ENCODE measurements at regions not wholly inside any gene's neighbourhood (a gene's known extent, or its start where the extent isn't known, plus 50 kb on each side); places are given as distances from the start of the nearest gene placed in this dataset.

DNA sequence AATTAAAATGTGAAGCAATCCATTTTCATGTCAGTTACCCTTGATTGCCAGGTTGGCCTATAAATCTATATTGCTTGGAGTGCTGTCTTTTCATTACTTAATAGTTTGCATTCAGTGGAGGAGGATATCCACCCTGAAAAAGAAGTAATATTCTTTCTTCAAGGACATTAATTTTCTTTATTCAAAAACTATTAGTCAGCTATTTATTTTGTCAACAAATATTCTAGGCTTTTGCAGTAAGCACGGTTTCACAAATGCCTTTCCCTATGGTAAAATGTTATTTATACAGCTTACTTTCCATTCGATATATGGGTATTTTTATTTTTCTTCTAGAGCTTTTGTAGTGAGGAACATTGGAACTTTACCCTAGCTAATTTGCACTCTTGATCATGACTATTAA, 1176.9 kb upstream of the NUDT12 start:
- Histone ChIP-seq H3K14ac (ENCODE audit: insufficient read depth, low read length) (no peak overlapping the region), H4K5ac (ENCODE audit: insufficient read length, low read depth, low read length) (no peak overlapping the region), H3K27ac (ENCODE audit: insufficient read length, low read depth, low read length) (no peak overlapping the region), H3K23me2 (ENCODE audit: insufficient read length, low read depth, low read length, poor library complexity, severe bottlenecking) (no peaks in the 10 kb centered on the region), H4K91ac (ENCODE audit: insufficient read length, low read depth, low read length) (no peak overlapping the region), H3K18ac (ENCODE audit: insufficient read length, low read depth, low read length) (no peak overlapping the region), H2BK12ac (ENCODE audit: insufficient read length, low read depth, low read length) (no peak overlapping the region), H3K4ac (ENCODE audit: low read depth, low read length) (no peak overlapping the region), H2AK5ac (ENCODE audit: insufficient read length, low read length) (no peak overlapping the region), H2BK5ac (ENCODE audit: insufficient read length, low read length) (no peak overlapping the region), H3K23ac (ENCODE audit: insufficient read length, low read depth, low read length) (no peak overlapping the region), H2BK120ac (ENCODE audit: low read depth, low read length, poor library complexity, severe bottlenecking) (no peak overlapping the region), H3K27me3 (ENCODE audit: insufficient read depth, low read length) (no peaks in the 10 kb centered on the region), H3K9ac (ENCODE audit: extremely low read depth, insufficient read length, low read length) (no peak overlapping the region), H3K79me2 (ENCODE audit: insufficient read depth, low read length) (no peaks in the 10 kb centered on the region), H2BK15ac (ENCODE audit: low read depth, low read length) (no peak overlapping the region), H2AFZ (ENCODE audit: low read length) (no peak overlapping the region), H3K56ac (ENCODE audit: insufficient read length, low read depth, low read length) (no peak overlapping the region), H4K20me1 (ENCODE audit: control insufficient read depth, insufficient read depth, insufficient read length) (no peaks in the 10 kb centered on the region), H2BK20ac (ENCODE audit: low read depth, low read length, poor library complexity, severe bottlenecking) (no peak overlapping the region), H4K8ac (replicated peaks; ENCODE audit: insufficient read length, low read depth, low read length) (no peak overlapping the region), H3K9me3 (ENCODE audit: control insufficient read depth, low read depth, low read length) (no peaks in the 10 kb centered on the region), H3T11ph (ENCODE audit: low read length) (no peak overlapping the region), H3K4me2 (ENCODE audit: insufficient read depth, insufficient read length, low read length) (no peak overlapping the region), H3K4me1 (ENCODE audit: insufficient read depth, low read length) (no peaks in the 10 kb centered on the region), H3K79me1 (ENCODE audit: insufficient read depth, low read depth, low read length, poor library complexity, severe bottlenecking) (no peaks in the 10 kb centered on the region)
- no CpG with 5 or more reads among the region's 2 CpGs for WGBS (ENCODE audit: extremely low coverage, insufficient read length, low lambda C conversion rate)
- DNase-seq, result no peak
- H3K36me3 Mint-ChIP-seq (ENCODE audit: insufficient read depth in 1 of 3, low read depth in 3 of 3), result peaks cover 0 to 7% (median 0%) of the 10 kb centered on the region in 3 experiments; a peak in 2 of 7 replicates
- H3K4me3 Mint-ChIP-seq, result no peak overlapping the region
- no peak overlapping the region for H3K27ac Mint-ChIP-seq
- no peak for TF ChIP-seq CTCF (conservative IDR thresholded peaks at IDR 0.05)
- H3K4me1 Mint-ChIP-seq, result peaks cover 0 to 3% of the 10 kb centered on the region in 2 experiments; a peak in 1 of 4 replicates
- no peaks in the 10 kb centered on the region; the same call in 1 of the 2 replicates for H3K27me3 Mint-ChIP-seq (ENCODE audit: low read depth)
- H3K9me3 Mint-ChIP-seq, result peaks cover 3 to 8% of the 10 kb centered on the region in 2 experiments; a peak in 3 of 5 replicates
